HG03378 (cell line): ENCODE measurements at regions not wholly inside any gene's neighbourhood (a gene's known extent, or its start where the extent isn't known, plus 50 kb on each side); places are given as distances from the start of the nearest gene placed in this dataset.

Experiments
- ATAC-seq: cut with Tn5 transposase; IDR thresholded peaks from one replicate; pipeline ENCODE4 v1.9.1; 2021; ENCODE audit warnings: mild to moderate bottlenecking, moderate library complexity; ENCODE audit not compliant: unreplicated experiment

DNA sequence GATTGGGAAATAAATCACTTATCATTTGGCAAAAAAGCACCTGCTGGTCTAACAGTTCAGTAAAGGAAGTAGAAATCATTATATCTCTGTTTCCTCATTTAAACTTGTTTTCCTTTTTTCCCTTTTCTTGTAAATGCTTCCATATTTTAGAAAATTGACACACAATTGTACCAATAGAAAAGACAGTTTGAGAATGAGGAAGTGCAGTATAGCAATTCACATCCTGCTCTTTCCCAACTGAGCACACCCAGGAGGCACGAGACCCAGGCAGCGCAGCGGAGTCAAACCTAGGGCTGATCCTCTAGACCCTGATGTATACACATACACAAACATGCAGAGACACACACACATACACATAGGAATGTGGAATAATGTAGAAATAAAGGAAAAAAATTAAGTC, 74.8 kb upstream of the PACRGL start:
- ATAC-seq: no peak

DNA sequence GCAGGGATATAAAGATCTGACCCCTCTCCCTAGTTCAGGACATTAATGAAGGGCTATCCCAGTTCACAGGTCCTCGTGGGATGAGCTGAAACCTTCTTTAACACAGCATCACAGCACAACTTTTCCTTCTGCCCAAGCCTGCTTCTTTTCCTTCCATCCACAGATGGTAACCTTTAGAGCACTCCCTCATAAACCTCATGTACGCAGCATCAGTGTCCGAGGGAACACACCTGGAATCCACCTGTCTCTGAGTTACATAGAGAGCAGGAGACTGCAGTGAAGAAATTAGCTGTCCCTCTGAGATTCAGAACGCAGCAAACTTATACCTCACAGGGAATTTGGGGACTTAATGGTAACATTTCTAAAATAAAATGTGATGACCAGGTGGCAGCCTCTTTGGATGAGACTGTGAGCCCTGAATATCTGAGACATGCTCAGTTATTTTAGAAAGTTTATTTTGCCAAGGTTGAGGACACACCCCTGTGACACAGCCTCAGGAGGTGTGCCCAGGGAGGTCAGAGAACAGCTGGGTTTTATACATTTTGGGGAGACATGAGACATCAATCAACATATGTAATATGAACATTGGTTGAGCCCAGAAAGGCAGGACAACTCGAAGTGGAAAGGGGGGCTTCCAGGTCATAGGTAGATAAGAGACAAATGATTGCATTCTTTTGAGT, 73.8 kb upstream of the PACRGL start:
- no peak for ATAC-seq

DNA sequence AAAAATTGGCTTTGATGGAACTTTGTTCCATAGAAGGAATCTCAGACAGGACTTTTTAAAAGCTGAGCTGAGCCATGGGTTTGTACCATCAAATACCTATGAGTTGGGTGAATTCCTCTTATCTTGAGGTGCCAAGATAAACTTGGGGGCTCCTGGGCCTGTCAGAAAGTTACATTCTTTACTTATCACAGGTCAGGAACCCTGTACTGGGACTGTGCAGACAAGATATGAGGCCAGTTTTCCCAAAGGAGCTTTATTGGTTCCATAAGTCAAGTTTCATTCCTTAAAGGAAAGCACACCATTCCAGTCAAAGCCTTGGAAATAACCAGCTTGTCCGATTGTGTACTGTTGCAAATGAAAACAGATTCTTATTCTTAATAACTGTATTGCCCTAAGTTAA, 72.4 kb upstream of the PACRGL start:
- ATAC-seq: no peak

DNA sequence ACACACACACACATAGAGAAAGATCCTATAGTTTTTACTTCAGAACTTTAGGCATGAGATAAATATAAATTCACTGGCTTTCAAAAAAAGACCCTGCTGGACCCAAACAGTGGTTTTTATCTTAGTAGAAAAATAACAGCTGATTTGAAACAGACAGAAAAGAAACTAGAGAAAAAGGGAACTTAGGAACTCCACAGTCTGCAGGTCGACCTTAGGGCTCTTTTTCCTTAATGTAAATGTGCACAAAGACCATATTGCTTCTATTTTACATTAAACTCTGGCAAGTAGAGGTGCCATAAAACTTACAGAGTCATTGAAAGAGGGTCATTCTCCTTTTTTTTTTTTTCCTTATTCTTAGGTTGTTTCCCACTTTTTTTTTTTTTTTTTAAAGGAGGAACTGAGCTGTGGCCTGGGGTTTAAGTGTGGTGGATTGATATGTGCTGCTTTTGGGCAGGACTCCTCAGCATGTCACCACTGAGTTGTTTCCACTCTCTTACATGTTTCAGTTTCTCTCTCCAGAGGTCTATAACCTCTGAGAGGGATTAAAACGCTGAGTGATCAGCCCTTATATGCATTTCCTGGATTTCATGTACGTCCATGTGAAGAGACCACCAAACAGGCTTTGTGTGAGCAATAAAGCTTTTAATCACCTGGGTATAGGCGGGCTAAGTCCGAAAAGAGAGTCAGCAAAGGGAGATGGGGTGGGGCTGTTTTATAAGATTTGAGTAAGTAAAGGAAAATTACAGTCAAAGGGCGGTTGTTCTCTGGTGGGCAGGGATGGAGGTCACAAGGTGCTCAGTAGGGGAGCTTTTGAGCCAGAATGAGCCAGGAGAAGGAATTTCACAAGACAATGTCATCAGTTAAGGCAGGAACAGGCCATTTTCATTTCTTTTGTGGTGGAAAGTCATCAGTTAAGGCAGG, 70.8 kb upstream of the PACRGL start:
- ATAC-seq: no peak

DNA sequence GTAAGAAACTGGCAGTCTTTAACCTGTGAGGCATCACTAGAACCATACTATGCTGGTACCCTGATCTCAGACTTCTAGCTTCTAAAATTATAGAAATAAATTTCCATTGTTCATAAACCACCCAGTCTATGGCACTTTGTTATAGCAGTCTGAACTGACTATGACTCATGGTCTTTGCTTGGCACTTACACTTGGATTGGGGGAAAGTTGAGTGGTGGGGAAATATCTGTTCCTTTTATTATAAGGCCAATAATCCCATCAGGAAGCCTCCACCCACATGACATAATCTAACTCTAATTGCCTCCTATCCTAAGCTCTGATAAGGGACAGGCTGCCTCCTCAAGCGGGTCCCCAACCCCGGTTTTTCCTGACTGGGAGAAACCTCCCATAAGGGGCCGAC, 61.4 kb upstream of the PACRGL start:
- ATAC-seq: no peak

DNA sequence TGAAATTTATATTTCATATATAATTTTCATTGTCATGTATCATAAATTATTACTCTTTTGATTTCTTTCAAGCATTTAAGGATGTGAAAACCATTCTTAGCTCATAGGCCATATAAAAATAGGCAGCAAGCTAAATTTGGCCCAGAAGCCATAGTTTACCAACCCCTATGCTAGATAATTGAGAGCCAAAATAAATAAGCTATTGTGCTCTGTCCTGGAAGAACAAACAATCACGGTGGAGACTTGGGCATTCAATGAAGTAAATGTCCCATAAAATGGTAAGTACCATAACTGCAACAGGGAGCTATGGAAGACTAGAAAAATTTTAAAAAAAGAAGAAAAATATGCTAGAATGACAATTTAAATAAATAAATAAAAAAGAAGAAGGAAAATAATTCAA, 60.9 kb upstream of the PACRGL start:
- no peak for ATAC-seq

DNA sequence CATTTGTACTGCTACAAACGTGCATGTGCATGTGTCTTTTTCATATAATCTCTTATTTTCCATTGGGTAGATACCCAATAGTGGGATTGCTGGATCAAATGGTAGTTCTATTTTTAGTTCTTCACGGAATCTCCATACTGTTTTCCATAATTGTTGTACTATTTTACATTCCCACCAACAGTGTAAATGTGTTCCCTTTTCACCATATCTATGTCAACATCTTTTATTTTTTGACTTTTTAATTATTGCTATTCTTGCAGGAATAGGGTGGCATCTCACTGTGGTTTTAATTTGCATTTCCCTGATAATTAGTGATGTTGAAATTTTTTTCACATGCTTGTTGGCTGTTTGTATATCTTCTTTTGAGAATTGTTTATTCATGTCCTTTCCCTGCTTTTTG, 59.3 kb upstream of the PACRGL start:
- no peak for ATAC-seq

DNA sequence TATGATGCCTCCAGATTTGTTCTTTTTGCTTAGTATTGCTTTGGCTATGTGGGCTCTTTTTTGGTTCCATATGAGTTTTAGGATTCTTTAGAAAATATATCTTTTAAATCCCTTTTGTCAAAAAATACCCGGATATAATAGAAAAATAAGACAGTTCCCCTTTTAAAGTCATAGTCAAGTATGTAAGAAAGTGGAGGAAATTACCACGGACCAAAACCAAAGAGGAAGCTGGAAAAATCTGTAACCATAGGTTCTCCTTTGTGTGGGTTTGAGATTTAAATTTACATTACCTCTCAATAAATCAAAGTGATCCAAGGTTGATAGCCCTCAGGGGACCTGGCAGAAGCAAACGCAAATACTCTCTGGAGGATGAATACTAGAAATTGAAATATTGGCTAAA, 58.3 kb upstream of the PACRGL start:
- no peak for ATAC-seq

DNA sequence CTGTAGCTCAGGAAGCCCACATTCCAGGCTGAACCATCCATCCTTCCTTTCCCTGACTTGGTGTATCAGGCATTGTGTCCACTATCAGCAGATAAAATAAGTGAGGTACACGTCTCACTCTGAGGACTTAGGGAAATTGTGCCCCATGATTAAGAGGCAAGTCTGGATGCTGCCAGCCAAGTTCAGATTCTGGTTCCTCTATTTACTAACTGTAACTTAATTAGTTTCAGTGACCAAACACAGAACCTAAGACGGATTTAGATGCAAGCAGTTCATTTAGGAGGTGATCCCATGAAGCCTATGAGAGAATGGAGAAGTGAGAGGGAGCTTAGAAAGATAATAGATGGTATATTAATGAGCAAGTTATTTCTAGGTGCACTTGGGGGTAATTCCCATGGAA, 56.6 kb upstream of the PACRGL start:
- ATAC-seq: no peak

DNA sequence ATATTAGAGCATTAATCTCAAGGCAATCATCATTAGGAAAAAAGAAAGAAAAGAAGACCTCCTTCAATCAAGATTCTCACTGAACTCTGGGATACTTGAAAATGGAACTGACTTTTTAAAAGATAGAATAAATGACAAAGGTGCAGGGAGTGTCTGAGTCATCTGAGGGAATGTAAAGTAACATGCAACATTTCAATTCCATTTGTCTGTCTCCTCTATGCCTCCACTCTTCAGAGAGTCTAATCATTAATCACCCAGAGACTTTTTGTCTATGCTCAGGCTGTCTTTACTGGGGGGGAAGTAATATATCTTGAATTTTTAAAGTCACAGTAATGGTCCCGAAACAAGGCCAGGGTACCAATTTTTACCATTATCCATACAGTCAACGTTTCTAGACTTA, 55.0 kb upstream of the PACRGL start:
- ATAC-seq: no peak

DNA sequence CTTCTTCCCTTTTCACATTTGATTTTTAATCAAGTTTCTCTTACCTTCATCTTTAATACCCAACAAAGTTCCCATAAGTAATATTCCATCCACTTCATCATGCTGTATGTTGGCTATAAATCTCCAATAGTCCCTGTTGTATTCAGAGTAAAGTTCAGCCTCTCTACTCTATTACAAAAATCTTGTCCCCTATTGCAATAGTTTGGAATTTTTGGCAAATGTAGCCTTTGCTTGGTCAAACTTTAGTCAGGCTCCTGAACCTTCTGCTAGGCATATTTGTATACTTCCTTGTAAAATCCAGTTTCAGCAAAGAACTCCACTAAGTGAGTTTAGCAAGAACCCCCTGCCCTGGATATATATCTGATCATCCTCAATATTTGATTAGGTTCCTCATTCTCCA, 54.0 kb upstream of the PACRGL start:
- no peak for ATAC-seq
